GM04503 (cell line): ENCODE measurements at regions not wholly inside any gene's neighbourhood (a gene's known extent, or its start where the extent isn't known, plus 50 kb on each side); places are given as distances from the start of the nearest gene placed in this dataset.

Source experiments
- DNase-seq: peaks from one replicate; pipeline ENCODE4 v3.0.0-alpha.2; 2012; ENCODE audit warnings: low read depth

- DNase-seq: no peak
These were observed 972.7 kb upstream of the AGA start for GRCh38 chr4:178414881-178415446.

DNA sequence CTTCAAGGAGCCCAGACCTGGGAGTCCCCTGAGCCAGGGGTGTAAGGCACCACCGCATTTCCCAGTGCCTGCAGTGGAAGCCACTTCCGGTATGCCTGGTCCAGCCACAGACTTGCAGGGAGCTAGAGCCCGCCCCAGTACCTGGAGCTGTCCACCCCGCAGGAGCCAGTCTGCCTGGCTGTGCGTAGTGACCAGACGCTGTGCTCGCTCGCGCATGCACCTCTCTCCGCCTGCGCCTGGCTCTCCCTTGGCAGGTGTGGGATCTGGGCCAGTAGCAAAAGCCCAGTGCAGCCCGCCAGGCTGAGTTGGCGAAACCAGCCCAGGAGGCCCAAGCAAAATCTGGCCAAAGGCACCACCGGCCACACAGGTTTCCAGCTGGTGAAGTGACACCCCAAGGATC lies 973.7 kb upstream of the AGA start:
- no peak for DNase-seq

GRCh38 chr4:178423366-178423765 lies 981.1 kb upstream of the AGA start:
- DNase-seq: no peak

DNA sequence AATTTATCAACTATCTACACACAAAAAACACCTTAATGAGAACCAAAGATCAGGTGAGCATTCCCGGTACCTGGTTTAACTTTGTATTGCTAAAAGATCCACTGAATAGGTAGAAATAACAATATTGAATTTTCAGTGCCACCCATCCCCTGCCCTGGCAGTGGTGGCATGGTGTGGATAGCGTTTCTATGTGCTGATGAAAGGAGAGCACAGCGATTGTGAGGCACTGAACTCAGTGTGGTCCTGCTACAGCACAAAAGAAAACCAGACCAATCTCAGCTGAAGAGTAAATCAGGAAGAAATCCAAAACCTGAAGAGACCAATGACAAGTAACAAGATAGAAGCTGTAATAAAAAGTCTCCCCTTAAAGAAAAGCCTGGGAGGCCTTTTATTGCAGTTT lies 984.6 kb upstream of the AGA start:
- DNase-seq: no peak

- no peak for DNase-seq
These were observed 985.4 kb upstream of the AGA start for GRCh38 chr4:178427663-178428062.

GRCh38 chr4:178448372-178449035 lies 1006.3 kb upstream of the AGA start:
- DNase-seq: no peak

- no peak for DNase-seq
These were observed 1008.4 kb upstream of the AGA start for GRCh38 chr4:178450614-178451013.

DNA sequence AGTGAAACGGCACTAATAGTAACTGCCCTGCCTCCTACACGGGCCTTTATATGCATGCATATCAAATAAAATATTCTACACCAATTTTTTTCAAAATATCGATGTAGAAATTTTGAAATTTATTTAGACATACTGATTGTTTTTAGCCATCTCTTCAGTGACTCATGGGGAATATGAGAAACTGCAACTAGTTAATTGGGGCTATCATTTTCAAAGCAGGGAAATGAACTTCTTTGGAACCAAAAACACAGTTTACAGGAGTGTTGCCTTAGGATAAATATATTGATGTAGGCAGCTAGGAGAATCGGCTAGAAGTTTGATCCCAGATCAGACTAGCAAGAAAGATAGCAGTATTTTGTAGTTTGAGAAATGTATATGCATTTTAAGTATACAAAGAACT lies 1010.8 kb upstream of the AGA start:
- DNase-seq: no peak

DNA sequence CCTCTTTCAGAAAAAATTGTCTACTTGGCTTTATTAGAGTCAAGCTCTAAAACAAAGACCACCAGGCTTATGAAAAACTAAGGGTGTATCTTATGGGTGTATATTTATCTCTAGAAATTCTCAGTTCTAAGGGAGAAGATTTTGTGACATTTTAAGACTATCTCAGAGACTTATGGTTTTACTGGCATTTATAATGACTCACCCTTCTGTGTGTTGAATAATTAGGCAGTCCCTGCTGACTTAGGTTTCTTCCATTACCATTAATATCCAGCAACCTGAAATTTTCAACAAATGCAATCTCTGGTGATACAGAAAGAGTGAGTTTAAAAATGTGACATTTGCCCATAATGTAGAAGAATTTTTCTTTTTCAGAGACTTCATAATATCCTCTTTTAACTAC lies 1015.0 kb upstream of the AGA start:
- DNase-seq: no peak

DNA sequence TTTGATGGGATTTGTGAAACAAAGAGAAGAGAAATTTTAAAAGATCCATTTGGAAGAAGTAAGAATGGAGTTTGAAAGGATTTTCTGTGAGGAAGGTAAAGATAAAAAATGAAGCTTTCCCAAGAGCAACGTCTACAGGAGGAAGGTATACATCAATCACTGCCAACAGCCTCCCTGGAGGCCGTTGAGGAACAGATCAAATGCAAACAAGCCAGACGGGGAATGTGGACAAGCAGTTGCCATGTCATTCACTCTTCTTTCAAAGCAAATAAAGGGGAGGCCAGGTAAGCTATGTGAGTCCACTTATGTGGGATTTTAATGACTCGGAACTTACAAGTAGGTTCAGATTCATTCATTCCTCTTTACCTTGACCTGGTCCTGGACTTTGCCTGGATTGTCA lies 1020.5 kb upstream of the AGA start:
- DNase-seq: no peak

- DNase-seq: no peak
These were observed 1021.5 kb upstream of the AGA start for GRCh38 chr4:178463747-178464146.

- no peak for DNase-seq
These were observed 1029.0 kb upstream of the AGA start for GRCh38 chr4:178470996-178471784.

DNA sequence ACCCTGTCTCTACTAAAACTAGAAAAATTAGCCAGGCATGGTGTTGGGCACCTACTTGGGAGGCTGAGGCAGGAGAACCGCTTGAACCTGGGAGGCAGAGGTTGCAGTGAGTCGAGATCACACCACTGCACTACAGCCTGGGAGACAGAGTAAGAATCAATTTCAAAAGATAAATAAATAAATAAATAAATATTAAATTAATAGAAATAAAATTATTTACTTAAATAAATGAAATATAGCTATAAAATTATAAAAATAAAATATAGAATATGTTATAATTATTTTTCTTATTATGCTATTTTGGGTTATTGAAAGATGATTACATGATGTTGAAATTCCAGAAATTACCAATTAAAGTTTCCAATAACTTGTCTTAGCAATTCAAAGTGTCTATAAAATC lies 1029.8 kb upstream of the AGA start:
- DNase-seq: no peak

DNA sequence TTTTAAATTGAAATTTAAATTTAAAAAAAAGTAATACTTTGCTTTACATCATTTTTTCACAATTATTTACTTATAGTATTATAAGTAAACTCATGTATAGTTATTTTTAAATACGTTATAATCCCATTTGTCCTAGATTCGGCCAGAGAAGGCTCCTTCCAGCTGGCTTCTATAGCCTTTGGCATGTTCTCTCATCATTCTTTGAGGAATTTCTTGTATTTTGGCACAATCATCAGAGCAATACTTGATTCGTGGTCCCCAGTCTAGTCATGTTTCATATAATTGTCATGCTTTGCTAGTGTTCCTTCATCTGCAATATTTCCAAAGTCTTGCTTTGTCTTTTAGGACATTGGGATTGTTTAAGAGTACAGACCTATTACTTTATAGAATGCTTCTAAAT lies 1037.9 kb upstream of the AGA start:
- DNase-seq: no peak

DNA sequence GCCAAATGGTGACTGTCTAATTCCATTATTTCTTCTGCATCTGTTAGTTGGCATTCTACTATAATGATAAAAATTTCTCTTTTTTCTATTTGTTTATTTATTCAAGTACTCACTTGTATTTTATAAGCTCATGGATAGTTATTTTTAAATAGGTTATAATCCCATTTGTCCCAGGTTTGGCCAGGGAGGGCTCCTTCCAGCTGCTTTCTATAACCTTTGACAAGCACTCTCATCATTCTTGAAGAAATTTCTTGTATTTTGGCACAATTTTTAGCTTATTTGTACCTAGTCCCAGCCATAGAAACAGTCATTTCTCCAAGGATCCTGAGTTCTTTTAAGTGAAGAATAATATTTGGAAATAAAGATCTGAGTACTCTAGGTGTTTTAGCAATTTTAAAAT lies 1038.6 kb upstream of the AGA start:
- DNase-seq: no peak

DNA sequence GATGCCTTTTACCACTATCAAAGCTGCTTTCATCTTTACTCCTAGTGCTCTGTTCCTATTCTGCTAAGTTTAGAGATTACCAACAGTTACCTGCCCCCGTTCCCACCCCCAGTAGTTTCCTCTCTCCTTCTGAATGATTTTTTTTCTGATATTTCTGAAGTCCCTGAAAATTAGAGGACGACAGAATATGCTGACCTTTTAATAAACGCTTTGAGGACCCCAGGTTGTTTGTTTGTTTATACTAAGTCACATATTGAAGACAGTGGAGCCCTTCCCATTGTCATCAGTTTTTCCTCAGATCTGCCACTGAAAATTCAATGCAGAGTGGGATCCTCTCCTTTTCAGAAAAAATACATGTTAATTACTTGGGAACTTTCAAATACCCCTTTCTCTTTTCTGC lies 1039.3 kb upstream of the AGA start:
- no peak for DNase-seq

- no peak for DNase-seq
These were observed 1080.8 kb upstream of the AGA start for GRCh38 chr4:178523038-178523437.

GRCh38 chr4:178535939-178536579 lies 1093.8 kb upstream of the AGA start:
- DNase-seq: no peak

DNA sequence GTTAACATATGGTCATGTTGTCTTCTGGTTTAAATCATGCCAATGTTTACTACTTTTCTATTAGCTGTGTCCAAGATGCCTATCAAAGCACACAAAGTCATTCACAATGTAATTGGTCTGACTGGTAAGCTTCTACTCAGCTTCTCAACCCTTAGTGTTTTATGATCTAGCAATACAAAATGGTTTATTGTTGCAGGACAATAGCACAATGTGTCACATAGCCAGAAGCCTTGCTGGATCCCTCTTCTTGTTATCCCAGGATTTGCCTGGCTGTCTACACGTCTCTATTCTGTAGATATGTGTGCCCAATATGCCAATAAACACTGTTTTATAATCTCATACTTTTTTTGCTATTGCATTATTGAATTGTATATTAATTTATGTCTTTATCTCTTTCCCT lies 1111.0 kb upstream of the AGA start:
- no peak for DNase-seq

GRCh38 chr4:178554352-178554751 lies 1112.1 kb upstream of the AGA start:
- no peak for DNase-seq

GRCh38 chr4:178556796-178557195 lies 1114.6 kb upstream of the AGA start:
- DNase-seq: no peak

GRCh38 chr4:178577933-178578332 lies 1135.7 kb upstream of the AGA start:
- no peak for DNase-seq

DNA sequence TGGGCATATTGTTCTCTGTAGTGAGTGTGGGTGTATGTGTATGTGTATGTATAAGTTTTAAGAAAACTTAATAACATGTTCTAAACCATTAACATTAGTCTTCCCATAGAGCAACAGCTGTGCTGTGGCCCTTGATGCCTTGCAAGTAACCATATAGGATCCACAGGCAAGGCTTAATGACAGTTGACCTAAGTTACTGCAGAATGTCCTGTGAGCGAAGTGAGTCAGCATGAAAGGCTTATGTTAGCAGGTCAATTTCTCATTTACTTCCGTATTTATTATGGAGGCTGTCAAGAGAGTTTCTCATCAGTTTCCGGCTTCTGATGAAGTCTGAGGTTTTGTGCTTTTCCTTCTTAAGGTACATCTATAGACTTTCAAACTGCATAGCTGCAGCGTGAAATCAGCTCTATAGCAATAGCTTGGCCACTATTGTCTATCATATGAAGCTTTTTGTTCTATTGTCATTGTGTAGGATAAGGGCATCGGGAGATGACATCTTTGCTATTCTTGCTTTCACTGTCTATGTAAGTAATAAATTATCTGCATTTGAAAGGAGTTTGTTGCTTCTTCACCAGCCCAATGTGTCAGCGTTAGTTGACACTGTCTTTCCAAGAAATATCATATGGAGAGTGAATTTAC lies 1153.4 kb upstream of the AGA start:
- DNase-seq: no peak
